IMR-90 (cell line): ENCODE measurements at regions not wholly inside any gene's neighbourhood (a gene's known extent, or its start where the extent isn't known, plus 50 kb on each side); places are given as distances from the start of the nearest gene placed in this dataset.

Experiments used
- ATAC-seq: fragments of 200-7000 bp; cut with Tn5 transposase; 2 replicates; pipeline ENCODE4 v1.9.1; 2020; ENCODE audit warnings: low read depth, mild to moderate bottlenecking, moderate library complexity
- BruUV-seq: library from RNA; stranded (reverse); fragments of 400-500 nt; replicated peaks from 2 replicates; lab custom pipeline; 2021; lab: Mats Ljungman, UMichigan
- CTCF ChIA-PET: fragments of 300-600 bp; formaldehyde crosslinking; extraction: SDS; loops from one replicate; lab custom pipeline; 2021; ENCODE audit warnings: antibody characterized with exemption; lab: Yijun Ruan, JAX
- POLR2A ChIA-PET: fragments of 300-600 bp; sonication (Branson Sonifier 250); formaldehyde crosslinking; loops from one replicate; lab custom pipeline; 2022; ENCODE audit warnings: antibody characterized with exemption; ENCODE audit not compliant: unreplicated experiment; lab: Charles Lee
- DNase-seq: peaks from one replicate; pipeline ENCODE4 v3.0.0; 2013
- H2AFZ ChIP-seq: replicated peaks from 2 replicates; pipeline ENCODE3; 2013; ENCODE audit warnings: low read length, mild to moderate bottlenecking; ENCODE audit not compliant: poor library complexity
- H2AK5ac ChIP-seq: 2 replicates; pipeline ENCODE4 v1.6.1; 2013; ENCODE audit warnings: low read depth, low read length, inconsistent platforms
- H2AK9ac ChIP-seq: replicated peaks from 2 replicates; pipeline ENCODE3; 2013; ENCODE audit warnings: mild to moderate bottlenecking, low read depth, low read length, moderate library complexity; ENCODE audit not compliant: poor library complexity
- H2BK120ac ChIP-seq: 2 replicates; pipeline ENCODE4 v1.6.1; 2013; ENCODE audit warnings: low read depth, low read length, inconsistent platforms
- H2BK15ac ChIP-seq: 3 replicates; pipeline ENCODE4 v1.6.1; 2013; ENCODE audit warnings: low read depth, low read length, inconsistent platforms
- H2BK20ac ChIP-seq: 2 replicates; pipeline ENCODE4 v1.6.1; 2013; ENCODE audit warnings: low read depth, mild to moderate bottlenecking, inconsistent platforms, low read length, moderate library complexity
- H2BK5ac ChIP-seq: 2 replicates; pipeline ENCODE4 v1.6.1; 2013; ENCODE audit warnings: mild to moderate bottlenecking, low read depth, low read length, inconsistent platforms; ENCODE audit not compliant: poor library complexity, severe bottlenecking
- H3K14ac ChIP-seq: replicated peaks from 2 replicates; pipeline ENCODE4 v1.6.1; 2013; ENCODE audit warnings: low read depth, low read length, inconsistent platforms
- H3K18ac ChIP-seq: 2 replicates; pipeline ENCODE4 v1.6.1; 2013; ENCODE audit warnings: low read depth, low read length, control low read depth
- H3K23ac ChIP-seq: 2 replicates; pipeline ENCODE4 v1.6.1; 2013; ENCODE audit warnings: low read depth, low read length, inconsistent platforms
- H3K27ac ChIP-seq: 2 replicates; pipeline ENCODE4 v1.5.1; 2013; ENCODE audit warnings: mild to moderate bottlenecking, control low read depth, low read length; ENCODE audit not compliant: insufficient read depth
- H3K27me3 ChIP-seq: 2 replicates; pipeline ENCODE4 v1.6.1; 2013; ENCODE audit warnings: low read length; ENCODE audit not compliant: control insufficient read depth, insufficient read depth
- H3K36me3 ChIP-seq: 2 replicates; pipeline ENCODE4 v1.6.1; 2013; ENCODE audit warnings: low read length, mixed read lengths; ENCODE audit not compliant: control insufficient read depth, insufficient read depth
- H3K4ac ChIP-seq: 2 replicates; pipeline ENCODE4 v1.6.1; 2013; ENCODE audit warnings: low read depth, low read length, inconsistent platforms
- H3K4me1 ChIP-seq: 2 replicates; pipeline ENCODE4 v1.6.1; 2013; ENCODE audit warnings: low read length, mixed read lengths; ENCODE audit not compliant: control insufficient read depth, insufficient read depth
- H3K4me2 ChIP-seq: 2 replicates; pipeline ENCODE4 v1.6.1; 2013; ENCODE audit warnings: low read depth, mild to moderate bottlenecking, control low read depth, low read length, moderate library complexity
- H3K4me3 ChIP-seq: 2 replicates; pipeline ENCODE4 v1.5.1; 2013; ENCODE audit warnings: low read depth, mild to moderate bottlenecking, control low read depth, low read length, moderate library complexity; ENCODE audit not compliant: insufficient read depth
- H3K56ac ChIP-seq: 2 replicates; pipeline ENCODE4 v1.6.1; 2013; ENCODE audit warnings: low read length, inconsistent platforms; ENCODE audit not compliant: insufficient read depth; ENCODE audit errors: extremely low read depth
- H3K79me1 ChIP-seq, 2 experiments: 2 replicates each; pipeline ENCODE4 v1.6.1; 2013; ENCODE audit warnings: low read length in 2 of 2, inconsistent platforms in 1 of 2, low read depth in 1 of 2
- H3K9ac ChIP-seq: 2 replicates; pipeline ENCODE4 v1.6.1; 2013; ENCODE audit warnings: low read depth, low read length, control low read depth
- H3K9me1 ChIP-seq: 2 replicates; pipeline ENCODE4 v1.6.1; 2013; ENCODE audit warnings: low read length, inconsistent platforms; ENCODE audit not compliant: insufficient read depth
- H3K9me3 ChIP-seq: 2 replicates; pipeline ENCODE4 v1.6.1; 2013; ENCODE audit warnings: low read length; ENCODE audit not compliant: control insufficient read depth, insufficient read depth
- H4K20me1 ChIP-seq: 2 replicates; pipeline ENCODE4 v1.6.1; 2013; ENCODE audit warnings: low read length, inconsistent platforms; ENCODE audit not compliant: insufficient read depth
- H4K5ac ChIP-seq: 2 replicates; pipeline ENCODE4 v1.6.1; 2013; ENCODE audit warnings: mild to moderate bottlenecking, low read depth, low read length, control low read depth
- H4K8ac ChIP-seq, 2 experiments: 2 replicates each; pipeline ENCODE4 v1.6.1; 2013; ENCODE audit warnings: low read depth in 2 of 2, low read length in 2 of 2, control low read depth in 1 of 2, inconsistent platforms in 1 of 2
- H4K91ac ChIP-seq: 2 replicates; pipeline ENCODE4 v1.6.1; 2013; ENCODE audit warnings: low read depth, low read length, inconsistent platforms; ENCODE audit not compliant: insufficient read depth
- BHLHE40 ChIP-seq: fragments of 150-350 bp; IDR thresholded peaks from 2 replicates; pipeline ENCODE4 v1.6.1; 2016; ENCODE audit warnings: mild to moderate bottlenecking, low read depth, low read length
- CEBPB ChIP-seq: IDR thresholded peaks from 2 replicates; pipeline ENCODE4 v1.6.1; 2012; ENCODE audit warnings: low read depth, low read length, improper control_type of control experiment
- CHD1 ChIP-seq: IDR thresholded peaks from 2 replicates; pipeline ENCODE4 v1.6.1; 2012; ENCODE audit warnings: low read depth, low read length, improper control_type of control experiment
- MAZ ChIP-seq: IDR thresholded peaks from 2 replicates; pipeline ENCODE4 v1.6.1; 2012; ENCODE audit warnings: low read depth, mild to moderate bottlenecking, low read length, improper control_type of control experiment, moderate library complexity, borderline replicate concordance
- POLR2A ChIP-seq: IDR thresholded peaks from 2 replicates; pipeline ENCODE4 v1.6.1; 2012; ENCODE audit warnings: mild to moderate bottlenecking, low read depth, low read length
- RCOR1 ChIP-seq: IDR thresholded peaks from 2 replicates; pipeline ENCODE4 v1.6.1; 2012; ENCODE audit warnings: mild to moderate bottlenecking, low read length, improper control_type of control experiment; ENCODE audit not compliant: insufficient replicate concordance
- RFX5 ChIP-seq: IDR thresholded peaks from 2 replicates; pipeline ENCODE4 v1.8.0; 2012; ENCODE audit warnings: low read depth, mild to moderate bottlenecking, low read length, moderate library complexity
- SMC3 ChIP-seq: fragments of 150-350 bp; IDR thresholded peaks from 2 replicates; pipeline ENCODE4 v1.6.1; 2016; ENCODE audit warnings: low read depth, mild to moderate bottlenecking, antibody characterized with exemption, low read length, moderate library complexity
- USF2 ChIP-seq: fragments of 150-350 bp; IDR thresholded peaks from 2 replicates; pipeline ENCODE4 v1.6.1; 2017; ENCODE audit warnings: mild to moderate bottlenecking, antibody characterized with exemption, low read length, low read depth
- WGBS, 2 experiments: methylation state at CpG; one replicate each; pipeline versions ENCODE4 v1.1.5 to v1.1.7; 2013; ENCODE audit warnings: missing lambda C conversion rate in 2 of 2; ENCODE audit not compliant: insufficient read length in 1 of 2; ENCODE audit errors: extremely low coverage in 2 of 2; 5-methylcytosine and 5-hydroxymethylcytosine counted together
- dilution Hi-C: fragments of 300-500 bp; cut with HindIII; formaldehyde crosslinking; loops from one replicate; pipeline ENCODE4 v1.14.3; 2018; ENCODE audit warnings: low sequenced_read_pairs; ENCODE audit not compliant: unreplicated experiment
- in situ Hi-C: fragments of 300-500 bp; cut with MboI; formaldehyde crosslinking; loops from 3 replicates; pipeline ENCODE4 v1.14.3; 2019; ENCODE audit warnings: low sequenced_read_pairs, inconsistent platforms, mixed read lengths
- intact Hi-C: fragments of 100-400 bp; cut with micrococcal nuclease; formaldehyde crosslinking; loops from 2 replicates; pipeline ENCODE4 v1.10.0; 2022

DNA sequence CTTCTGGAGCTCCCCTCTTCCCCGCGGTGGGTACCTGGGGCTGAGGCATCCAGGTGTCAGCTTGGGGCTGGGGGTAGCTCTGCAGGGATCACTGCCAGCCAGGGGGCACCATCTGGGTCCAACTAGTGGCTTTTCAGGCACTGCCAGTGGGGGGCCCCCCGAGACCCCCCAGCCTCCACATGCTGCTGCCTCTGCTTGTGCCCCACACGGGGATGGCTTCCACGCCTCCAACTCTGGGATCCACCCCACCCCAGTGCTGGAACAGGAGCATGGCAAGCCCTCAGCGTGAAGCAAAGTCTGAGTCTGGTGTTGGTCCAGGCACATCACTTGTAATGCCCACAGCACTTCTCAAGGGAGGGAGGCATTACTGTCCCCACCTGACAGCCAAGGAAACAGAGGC is 260.5 kb upstream of the MVB12B start:
- ChIA-PET POLR2A (no interaction called here), CTCF (no interaction called here)
- H2AK9ac ChIP-seq = no peak overlapping the region
- H4K5ac ChIP-seq = no peak overlapping the region
- no peak overlapping the region for H3K27ac ChIP-seq
- ATAC-seq = no peak
- peaks cover 27% of the 10 kb centered on the region for H3K27me3 ChIP-seq
- no peak overlapping the region for H3K18ac ChIP-seq
- no peak overlapping the region for H2BK120ac ChIP-seq
- DNase-seq = no peak
- no peak for TF ChIP-seq MAZ
- no peak for TF ChIP-seq CHD1
- no peak for TF ChIP-seq RFX5
- no peak for TF ChIP-seq USF2
- TF ChIP-seq POLR2A = no peak
- no peak for TF ChIP-seq BHLHE40
- no peak for TF ChIP-seq CEBPB
- TF ChIP-seq SMC3 = no peak
- no peak for TF ChIP-seq RCOR1
- H2BK15ac ChIP-seq = no peak overlapping the region
- H3K9ac ChIP-seq = no peak overlapping the region
- no peak overlapping the region for H3K4me2 ChIP-seq
- H3K4me3 ChIP-seq = no peak overlapping the region
- dilution Hi-C loops = no loop called here
- H3K4me1 ChIP-seq = no peaks in the 10 kb centered on the region
- no peaks in the 10 kb centered on the region for H3K36me3 ChIP-seq
- in situ Hi-C loops = no loop called here
- H3K9me3 ChIP-seq = peaks cover 3% of the 10 kb centered on the region; the same call in 1 of the 2 replicates
- H3K23ac ChIP-seq = no peak overlapping the region
- no peak overlapping the region for H2AK5ac ChIP-seq
- WGBS, 2 experiments = 56% methylated on average over 3 of the region's 6 CpGs; no CpG with 5 or more reads in 1 of the 2 experiments
- intact Hi-C loops = no loop called here
- no peak overlapping the region for H2BK20ac ChIP-seq
- no peak overlapping the region for H3K56ac ChIP-seq
- no peak overlapping the region for H2BK5ac ChIP-seq
- H3K4ac ChIP-seq = no peak overlapping the region
- H3K14ac ChIP-seq = no peak overlapping the region
- BruUV-seq = no TSS peak
- no peaks in the 10 kb centered on the region for H3K79me1 ChIP-seq
- no peaks in the 10 kb centered on the region for H4K20me1 ChIP-seq
- H2AFZ ChIP-seq = no peak overlapping the region
- no peaks in the 10 kb centered on the region for H3K9me1 ChIP-seq
- no peak overlapping the region for H4K8ac ChIP-seq
- no peak overlapping the region for H4K91ac ChIP-seq
